Lower lobe of right lung (tissue), 2 donors: ENCODE measurements at regions not wholly inside any gene's neighbourhood (a gene's known extent, or its start where the extent isn't known, plus 50 kb on each side); places are given as distances from the start of the nearest gene placed in this dataset.

Source experiments
- ATAC-seq, 2 donors: fragments of 200-7000 bp; cut with Tn5 transposase; one replicate each; pipeline ENCODE4 v1.9.1; 2020 to 2022; ENCODE audit warnings: mild to moderate bottlenecking in 2 of 2, moderate library complexity in 2 of 2
- DNase-seq: peaks from one replicate; pipeline ENCODE4 v3.0.0-alpha.2; 2020
- H3K27ac ChIP-seq: fragments of 200-600 bp; one replicate; pipeline ENCODE4 v1.8.0; 2022
- H3K27me3 ChIP-seq: fragments of 200-600 bp; one replicate; pipeline ENCODE4 v1.8.0; 2022; ENCODE audit warnings: low read depth
- H3K36me3 ChIP-seq: fragments of 200-600 bp; one replicate; pipeline ENCODE4 v1.8.0; 2022; ENCODE audit warnings: mild to moderate bottlenecking
- H3K4me1 ChIP-seq: fragments of 200-600 bp; one replicate; pipeline ENCODE4 v1.8.0; 2022
- H3K4me3 ChIP-seq: fragments of 200-600 bp; one replicate; pipeline ENCODE4 v1.8.0; 2022; ENCODE audit warnings: mild to moderate bottlenecking
- H3K9me3 ChIP-seq: fragments of 200-600 bp; one replicate; pipeline ENCODE4 v1.8.0; 2022
- CTCF ChIP-seq: fragments of 200-600 bp; IDR thresholded peaks from one replicate; pipeline ENCODE4 v1.8.0; 2022; ENCODE audit warnings: antibody characterized with exemption, mild to moderate bottlenecking
- intact Hi-C: fragments of 100-400 bp; cut with DNase I; formaldehyde crosslinking; loops from one replicate; pipeline ENCODE4 v1.11.0; 2022
- donor health status: DM: no; HTN: yes; CAD: no; lungs with severe emphysema.

- H3K27ac ChIP-seq = no peak overlapping the region
- intact Hi-C loops = no loop called here
- no peak for DNase-seq
- H3K9me3 ChIP-seq = no peaks in the 10 kb centered on the region
- no peak for ATAC-seq
- no peak overlapping the region for H3K4me3 ChIP-seq
- H3K4me1 ChIP-seq = no peaks in the 10 kb centered on the region
- H3K36me3 ChIP-seq = no peaks in the 10 kb centered on the region
- H3K27me3 ChIP-seq = peaks cover 3% of the 10 kb centered on the region
- no peak for TF ChIP-seq CTCF
These were observed 373.7 kb upstream of the B3GAT1 start for GRCh38 chr11:134785660-134786284.

GRCh38 chr11:134785059-134785458 is 373.0 kb upstream of the B3GAT1 start:
- Histone ChIP-seq H3K4me3 (no peak overlapping the region), H3K27ac (no peak overlapping the region), H3K36me3 (no peaks in the 10 kb centered on the region), H3K4me1 (no peaks in the 10 kb centered on the region), H3K27me3 (peaks cover 3% of the 10 kb centered on the region), H3K9me3 (no peaks in the 10 kb centered on the region)
- intact Hi-C loops = no loop called here
- no peak for TF ChIP-seq CTCF
- no peak for DNase-seq
- no peak for ATAC-seq

- intact Hi-C loops = no loop called here
- no peak overlapping the region for H3K4me3 ChIP-seq
- no peak overlapping the region for H3K27ac ChIP-seq
- no peak for DNase-seq
- peaks cover 3% of the 10 kb centered on the region for H3K27me3 ChIP-seq
- H3K36me3 ChIP-seq = no peaks in the 10 kb centered on the region
- ATAC-seq = no peak
- H3K4me1 ChIP-seq = no peaks in the 10 kb centered on the region
- no peak for TF ChIP-seq CTCF
- no peaks in the 10 kb centered on the region for H3K9me3 ChIP-seq
These were observed 372.5 kb upstream of the B3GAT1 start for GRCh38 chr11:134784568-134784967.

- ATAC-seq (no peak), DNase-seq (no peak)
- Histone ChIP-seq H3K4me1 (no peaks in the 10 kb centered on the region), H3K9me3 (no peaks in the 10 kb centered on the region), H3K4me3 (no peak overlapping the region), H3K27me3 (peaks cover 3% of the 10 kb centered on the region), H3K27ac (no peak overlapping the region), H3K36me3 (no peaks in the 10 kb centered on the region)
- TF ChIP-seq CTCF = no peak
- intact Hi-C loops = no loop called here
These were observed 372.0 kb upstream of the B3GAT1 start for GRCh38 chr11:134784046-134784445.

GRCh38 chr11:134783234-134783633 is 371.2 kb upstream of the B3GAT1 start:
- no peak for ATAC-seq

More at GRCh38 chr11:134783234-134783633, 371.2 kb upstream of the B3GAT1 start:
- Histone ChIP-seq H3K9me3 (no peaks in the 10 kb centered on the region), H3K27me3 (peaks cover 3% of the 10 kb centered on the region), H3K4me3 (no peak overlapping the region), H3K27ac (no peak overlapping the region), H3K36me3 (no peaks in the 10 kb centered on the region), H3K4me1 (no peaks in the 10 kb centered on the region)
- intact Hi-C loops = no loop called here
- DNase-seq = no peak
- no peak for TF ChIP-seq CTCF
